ENCODE measurements at regions not wholly inside any gene's neighbourhood (a gene's known extent, or its start where the extent isn't known, plus 50 kb on each side); places are given as distances from the start of the nearest gene placed in this dataset.
"Not testable (repeated sequence)": the region's sequence is repeated elsewhere in the genome, so short reads cannot be mapped to it uniquely, and the experiment has no call there.

DNA sequence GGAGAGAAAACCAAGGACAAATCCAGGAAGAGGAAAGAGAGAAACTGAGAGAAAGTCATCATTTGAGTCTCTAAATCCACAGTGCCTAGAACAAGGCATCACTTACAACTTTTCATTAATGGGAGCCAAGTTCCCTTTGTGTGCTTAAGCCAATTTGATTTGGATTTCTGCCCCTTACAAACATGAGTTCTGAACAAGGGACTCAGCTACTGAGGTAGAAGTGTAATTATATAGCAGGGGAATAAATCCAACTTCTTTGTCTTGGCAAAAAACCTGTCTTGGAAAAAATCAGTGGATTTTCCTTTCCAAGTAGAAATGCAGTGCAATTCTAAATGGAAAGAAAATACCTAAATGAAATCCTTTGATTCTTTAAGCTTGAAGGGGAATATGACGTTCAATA lies 307.2 kb upstream of the CNTN3 start:
- DNase-seq (ENCODE audit: low read depth) = no peak

DNA sequence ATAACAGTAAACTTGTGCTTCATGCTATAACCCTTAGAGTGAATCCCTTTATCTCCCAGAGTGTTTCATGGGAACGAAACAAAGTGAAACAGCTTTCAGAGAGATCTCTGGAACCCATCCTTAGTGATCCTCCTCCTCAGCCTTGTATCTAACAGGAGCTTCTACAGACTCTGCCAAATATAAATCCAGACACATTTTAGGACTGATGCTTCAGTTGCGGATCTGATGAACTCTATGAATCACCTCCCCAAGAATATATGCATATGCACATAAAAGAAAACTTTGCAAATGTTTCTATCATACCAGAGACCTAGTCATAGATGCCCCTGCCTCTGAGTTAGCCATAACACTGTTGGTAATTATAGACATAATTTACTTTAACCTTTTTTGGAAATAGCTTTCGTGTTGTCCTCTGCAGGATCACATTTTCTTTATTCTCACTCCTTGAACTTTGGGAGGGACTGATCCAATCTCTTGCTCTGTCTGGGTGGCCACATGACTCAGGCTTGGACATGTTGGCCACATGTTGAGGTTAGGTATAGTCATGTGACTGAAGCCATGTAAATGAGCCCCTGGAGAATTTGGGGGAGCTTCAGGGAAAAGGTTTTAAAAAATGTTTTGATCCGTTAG lies 306.4 kb upstream of the CNTN3 start:
- DNase-seq (ENCODE audit: low read depth) = no peak

DNA sequence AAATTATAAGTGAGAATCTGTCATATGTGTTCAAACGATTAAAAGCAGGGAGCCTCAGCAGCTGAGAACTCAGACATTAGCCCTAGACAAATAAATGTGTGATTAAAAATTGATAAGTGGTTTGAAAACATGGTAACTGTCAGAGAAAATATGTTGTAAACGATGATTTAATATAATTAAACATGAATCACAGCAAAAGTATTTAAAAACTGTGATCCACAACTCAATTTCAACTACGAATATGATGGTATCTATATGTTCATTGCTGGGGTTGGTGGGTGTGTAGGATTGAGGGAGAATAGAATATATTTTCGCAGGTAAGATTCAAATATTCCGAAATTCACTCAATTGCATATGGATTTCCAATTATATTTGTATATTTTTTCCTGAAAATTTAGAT lies 302.2 kb upstream of the CNTN3 start:
- DNase-seq (ENCODE audit: low read depth) = no peak

DNA sequence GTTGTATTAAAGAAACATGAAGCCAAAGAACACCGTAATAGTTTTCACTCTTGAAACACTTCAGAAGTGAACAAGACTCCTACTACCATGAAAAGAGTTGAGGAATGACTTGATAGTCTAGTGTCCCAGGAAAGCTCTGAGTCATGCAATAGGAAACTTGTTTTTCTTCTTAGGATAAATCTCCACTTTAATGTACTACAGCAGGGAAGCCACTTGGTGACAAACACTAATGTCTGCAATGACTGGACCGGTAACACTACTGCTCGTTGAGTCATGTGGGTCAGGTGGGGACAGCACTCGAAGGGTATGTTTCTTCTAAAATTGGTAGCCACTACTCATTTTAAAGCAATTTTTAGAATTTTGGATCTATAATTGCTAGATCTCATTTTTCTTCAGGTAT lies 291.7 kb upstream of the CNTN3 start:
- no peak for DNase-seq (ENCODE audit: low read depth)

DNA sequence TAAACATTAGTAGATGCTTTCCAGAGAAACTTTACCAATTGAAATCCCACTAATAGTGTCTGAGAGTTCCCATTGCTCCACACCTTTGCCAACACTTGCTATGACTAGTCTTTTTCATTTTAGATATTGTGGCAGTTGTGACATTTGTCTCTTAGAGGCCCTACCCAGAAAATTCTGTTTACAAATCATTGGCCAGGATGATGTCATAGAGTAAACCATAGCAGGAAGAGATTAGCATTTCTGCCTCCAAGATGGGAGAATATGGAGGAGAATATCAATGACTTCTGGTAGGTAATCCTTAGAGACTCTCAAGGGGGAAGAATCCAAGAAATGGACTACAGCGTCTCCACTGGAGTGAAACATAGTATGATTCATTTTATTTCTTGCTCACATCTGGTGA lies 291.0 kb upstream of the CNTN3 start:
- no peak for DNase-seq (ENCODE audit: low read depth)

DNA sequence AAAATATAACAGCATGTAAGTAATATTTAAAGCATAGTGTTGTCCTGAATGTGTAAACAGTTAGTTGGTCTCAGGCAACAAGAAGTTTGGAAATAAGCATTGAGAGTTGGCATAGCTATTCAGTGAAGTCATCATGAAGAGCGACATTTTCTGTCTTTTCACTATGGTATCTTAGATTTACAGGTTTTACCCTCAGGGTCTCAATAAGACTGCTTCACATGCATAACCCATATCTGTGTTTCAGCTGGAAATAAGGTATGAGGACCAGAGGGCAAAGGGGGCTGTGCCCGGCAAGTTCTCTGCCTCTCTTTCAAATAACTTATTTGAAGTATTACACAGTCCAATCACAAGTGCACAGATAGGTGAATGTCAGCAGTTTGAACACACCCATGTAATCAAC lies 290.2 kb upstream of the CNTN3 start:
- DNase-seq (ENCODE audit: low read depth) = no peak

DNA sequence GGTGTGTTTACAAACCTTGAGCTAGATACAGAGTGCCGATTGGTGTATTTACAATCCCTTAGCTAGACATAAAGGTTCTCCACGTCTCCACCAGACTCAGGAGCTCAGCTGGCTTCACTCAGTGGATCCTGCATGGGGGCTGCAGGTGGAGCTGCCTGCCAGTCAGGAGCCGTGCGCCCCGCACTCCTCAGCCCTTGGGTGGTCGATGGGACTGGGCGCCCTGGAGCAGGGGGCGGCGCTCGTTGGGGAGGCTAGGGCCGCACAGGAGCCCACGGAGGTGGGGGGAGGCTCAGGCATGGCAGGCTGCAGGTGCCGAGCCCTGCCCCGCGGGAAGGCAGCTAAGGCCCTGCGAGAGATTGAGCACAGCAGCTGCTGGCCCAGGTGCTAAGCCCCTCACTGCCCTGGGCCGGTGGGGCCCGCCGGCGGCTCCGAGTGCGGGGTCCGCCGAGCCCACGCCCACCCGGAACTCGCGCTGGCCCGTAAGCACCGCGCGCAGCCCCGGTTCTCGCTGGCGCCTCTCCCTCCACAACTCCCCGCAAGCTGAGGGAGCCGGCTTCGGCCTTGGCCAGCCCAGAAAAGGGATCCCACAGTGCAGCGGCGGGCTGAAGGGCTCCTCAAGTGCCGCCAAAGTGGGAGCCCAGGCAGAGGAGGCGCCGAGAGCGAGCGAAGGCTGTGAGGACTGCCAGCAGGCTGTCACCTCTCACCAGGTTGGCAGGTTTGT lies 285.5 kb upstream of the CNTN3 start:
- not testable (repeated sequence) for DNase-seq (ENCODE audit: low read depth)

DNA sequence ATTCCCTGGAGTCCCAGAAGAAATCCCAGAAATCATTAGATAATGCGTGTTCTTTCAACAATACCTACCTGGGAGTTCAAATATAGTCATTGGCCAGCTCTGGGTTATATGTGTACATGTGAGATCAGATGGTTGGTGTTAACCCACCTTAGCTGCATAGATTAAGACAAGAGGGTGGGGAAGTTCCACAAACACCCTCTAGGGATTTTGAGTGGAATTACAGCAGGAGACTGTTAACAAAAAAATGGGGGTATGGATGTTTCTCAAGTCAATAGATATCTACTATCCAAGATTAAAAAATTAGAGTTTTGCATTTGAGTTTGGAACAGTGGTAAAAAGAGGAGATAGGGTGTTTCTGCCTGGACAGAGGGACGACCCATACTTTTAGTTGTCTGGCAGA lies 282.5 kb upstream of the CNTN3 start:
- DNase-seq (ENCODE audit: low read depth) = no peak

DNA sequence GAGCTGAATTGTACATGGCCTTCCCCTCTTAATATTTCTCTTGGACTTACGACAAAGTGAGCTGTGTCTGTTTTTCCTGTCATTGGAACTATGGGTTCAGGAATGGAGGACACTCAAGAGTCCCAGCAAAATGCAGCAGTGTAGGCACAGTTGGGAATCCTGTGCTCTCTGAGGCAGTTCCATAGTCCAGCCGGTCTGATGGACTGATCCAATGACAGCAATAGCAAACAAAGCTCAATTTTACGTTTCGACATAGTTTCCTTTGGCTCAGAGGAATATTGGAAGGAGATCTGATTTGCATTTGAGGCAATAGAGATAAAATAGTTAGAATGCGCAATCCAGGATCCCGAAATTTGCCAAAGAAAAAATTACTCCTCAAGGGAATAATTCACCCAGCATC lies 276.9 kb upstream of the CNTN3 start:
- no peak for DNase-seq (ENCODE audit: low read depth)

DNA sequence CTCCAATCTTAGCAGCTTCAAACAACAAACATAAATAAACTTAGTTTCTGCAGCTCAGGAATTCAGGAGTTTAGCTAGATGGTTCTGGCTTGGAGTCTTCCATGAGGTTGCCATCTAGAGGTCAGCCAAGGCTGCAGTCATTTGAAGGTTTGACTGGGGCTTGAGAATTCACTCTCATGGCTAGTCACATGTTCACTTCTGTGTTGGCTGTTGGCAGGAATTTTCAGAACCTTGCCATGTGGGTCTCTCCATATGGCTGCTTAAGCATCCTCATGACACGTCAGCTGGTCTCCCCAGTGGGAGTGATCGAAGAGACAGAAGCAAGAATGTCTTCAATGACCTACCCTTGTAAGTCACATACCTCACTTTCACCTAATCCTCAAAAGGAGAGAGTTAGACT lies 269.2 kb upstream of the CNTN3 start:
- DNase-seq (ENCODE audit: low read depth) = peak; percentile 11

DNA sequence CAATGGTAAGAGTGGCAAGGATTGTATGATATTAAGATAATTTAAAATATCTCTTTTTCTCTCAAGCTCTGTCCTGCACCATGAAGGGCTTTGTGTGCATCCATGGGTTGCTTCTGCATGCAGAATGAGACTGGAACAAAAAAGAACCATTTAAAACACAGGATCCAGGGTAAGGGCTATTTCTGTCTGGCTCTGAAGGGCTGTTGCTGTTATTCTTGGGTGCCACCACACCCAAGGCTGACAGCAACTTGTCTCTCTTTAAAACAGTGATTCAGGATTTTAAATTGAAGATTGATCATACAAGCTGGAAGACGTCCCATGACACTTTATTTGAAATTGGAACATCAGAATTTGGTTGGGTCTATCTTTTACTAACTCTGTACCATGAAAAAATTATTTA lies 268.8 kb upstream of the CNTN3 start:
- no peak for DNase-seq (ENCODE audit: low read depth)

DNA sequence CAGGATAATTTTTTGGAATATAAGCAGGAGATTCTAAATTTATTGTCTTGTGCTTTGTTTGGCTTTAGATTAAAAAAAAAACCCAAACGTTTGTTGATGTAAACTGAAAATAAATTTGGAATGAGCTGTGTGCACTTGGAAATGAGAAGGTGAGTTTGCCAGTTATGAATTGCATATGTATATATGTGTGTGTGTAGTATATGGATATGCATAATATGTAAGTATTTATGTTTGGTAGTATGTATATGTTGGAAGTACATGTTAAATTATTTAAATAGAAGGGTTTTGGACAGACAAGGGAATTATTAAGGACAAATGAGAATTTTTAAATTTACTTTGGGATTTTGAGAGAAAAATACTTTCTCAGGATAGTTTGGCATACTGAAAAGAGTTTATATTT lies 265.8 kb upstream of the CNTN3 start:
- no peak for DNase-seq (ENCODE audit: low read depth)

DNA sequence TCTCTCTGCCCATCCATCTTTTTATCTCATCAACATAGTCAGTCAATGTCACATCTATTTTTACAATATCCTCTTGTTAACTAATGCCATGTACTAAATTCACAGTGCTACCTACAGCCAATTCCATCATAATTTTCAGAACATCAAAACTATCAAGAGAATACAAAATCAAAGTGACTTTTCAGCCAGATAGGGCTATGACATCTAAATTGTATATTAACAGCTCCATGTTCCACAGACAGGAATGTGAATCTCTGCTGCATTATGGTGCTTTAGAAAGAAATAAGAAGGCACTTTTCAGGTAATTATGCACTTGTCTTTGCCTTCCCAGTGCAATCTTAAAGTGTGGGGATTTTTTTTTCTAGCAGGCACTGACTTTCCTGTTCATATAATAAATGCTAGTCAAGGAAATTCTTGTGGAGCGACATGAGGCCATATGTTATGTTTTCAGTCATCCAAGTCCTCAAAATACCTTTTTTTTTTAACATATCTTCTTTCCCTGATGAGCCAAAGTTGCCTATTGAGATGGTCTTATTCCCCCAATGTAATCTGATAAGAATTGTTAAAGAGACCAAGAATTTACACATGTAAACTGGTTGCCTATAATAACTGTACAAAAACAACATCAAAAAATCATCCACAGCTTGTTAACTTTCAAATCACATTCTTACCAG lies 252.0 kb upstream of the CNTN3 start:
- DNase-seq (ENCODE audit: low read depth) = no peak

DNA sequence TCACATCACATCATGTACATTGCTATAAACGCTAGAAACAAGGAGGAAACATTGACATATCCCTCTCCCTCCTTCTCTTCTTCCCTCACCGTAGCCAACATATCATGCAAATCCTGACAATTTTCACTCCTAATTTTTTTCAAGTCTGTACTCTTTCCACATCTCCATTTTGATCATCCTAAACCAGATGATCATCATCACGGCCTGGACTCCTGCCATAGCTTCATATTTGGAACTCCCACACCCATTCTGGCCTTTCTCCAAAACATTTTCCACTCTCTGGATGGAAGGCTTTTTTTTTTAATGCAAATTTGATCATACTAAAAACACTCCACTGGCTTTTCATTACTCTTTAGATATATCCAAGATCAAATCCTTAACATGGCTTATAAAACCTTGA lies 248.0 kb upstream of the CNTN3 start:
- no peak for DNase-seq (ENCODE audit: low read depth)

DNA sequence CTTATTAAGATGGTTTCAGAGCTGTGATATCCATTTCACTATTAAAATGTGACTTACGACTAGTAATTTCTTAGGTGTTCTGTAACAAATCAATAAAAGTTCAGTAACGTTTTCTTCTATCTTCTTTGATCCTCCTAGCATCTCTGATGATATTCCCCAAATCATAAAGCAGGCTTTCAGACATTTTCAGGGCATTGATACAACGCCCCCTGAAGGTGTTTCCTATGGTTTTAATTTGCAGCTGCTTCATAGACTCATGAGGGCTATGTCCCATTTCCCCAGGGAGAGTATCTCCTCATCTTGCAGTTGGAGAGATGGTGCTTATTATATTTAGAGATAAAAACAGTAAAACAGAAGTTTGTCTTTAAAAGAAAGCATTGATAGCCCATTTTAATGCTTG lies 246.8 kb upstream of the CNTN3 start:
- no peak for DNase-seq (ENCODE audit: low read depth)

DNA sequence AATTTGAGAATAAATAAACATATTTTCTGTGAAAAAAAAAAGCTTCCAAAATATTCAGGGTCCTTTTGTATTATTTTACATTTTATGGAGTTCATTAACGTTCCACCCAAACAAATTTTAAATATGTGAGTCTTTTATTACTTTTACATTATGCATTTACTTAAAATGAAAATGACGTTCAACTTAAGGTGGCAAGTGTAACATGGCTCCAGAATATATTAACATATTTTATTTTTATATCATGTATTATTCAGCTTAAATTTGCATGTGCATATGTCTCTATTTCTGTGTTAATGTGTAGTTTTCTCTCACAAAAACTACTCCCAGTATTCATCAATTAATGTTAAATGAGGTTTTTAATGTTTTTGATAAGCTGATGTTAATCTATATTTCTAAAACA lies 243.6 kb upstream of the CNTN3 start:
- no peak for DNase-seq (ENCODE audit: low read depth)

DNA sequence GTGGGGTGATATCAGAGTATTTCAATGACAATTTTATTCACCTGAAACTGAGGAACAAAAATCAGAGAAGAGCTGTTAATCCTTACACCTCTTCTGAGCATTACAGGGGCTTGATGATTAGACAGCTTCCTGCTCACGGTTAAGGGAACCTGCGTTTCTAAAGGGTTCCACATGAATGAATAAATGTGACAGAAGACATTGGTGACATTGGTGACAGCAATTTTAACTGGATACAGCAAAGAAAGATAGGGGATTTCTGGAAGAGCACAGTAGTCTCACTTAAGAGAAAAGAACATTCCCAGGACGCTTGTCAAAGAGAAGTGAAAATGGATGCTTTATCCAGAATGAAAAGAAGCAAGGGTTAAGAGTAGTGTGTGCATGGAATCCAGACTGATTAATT lies 235.9 kb upstream of the CNTN3 start:
- no peak for DNase-seq (ENCODE audit: low read depth)

DNA sequence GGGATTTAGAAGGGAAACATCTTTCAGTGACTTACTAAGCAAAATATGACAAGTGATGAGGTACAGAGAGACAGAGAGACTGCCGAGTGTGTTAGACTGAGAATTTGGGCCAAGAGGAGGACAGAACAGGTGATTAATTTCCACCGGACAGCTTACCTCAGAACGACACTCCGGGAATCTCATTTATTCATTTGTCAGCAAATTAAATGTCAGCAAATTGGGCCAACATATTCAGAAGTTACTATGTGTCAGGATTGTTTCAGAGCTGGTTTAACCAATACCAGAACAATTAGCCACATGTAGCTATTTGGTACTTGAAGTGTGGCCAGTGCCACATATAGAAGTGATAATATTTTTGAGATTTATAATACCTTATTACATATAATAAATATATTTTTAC lies 232.6 kb upstream of the CNTN3 start:
- DNase-seq (ENCODE audit: low read depth) = no peak

DNA sequence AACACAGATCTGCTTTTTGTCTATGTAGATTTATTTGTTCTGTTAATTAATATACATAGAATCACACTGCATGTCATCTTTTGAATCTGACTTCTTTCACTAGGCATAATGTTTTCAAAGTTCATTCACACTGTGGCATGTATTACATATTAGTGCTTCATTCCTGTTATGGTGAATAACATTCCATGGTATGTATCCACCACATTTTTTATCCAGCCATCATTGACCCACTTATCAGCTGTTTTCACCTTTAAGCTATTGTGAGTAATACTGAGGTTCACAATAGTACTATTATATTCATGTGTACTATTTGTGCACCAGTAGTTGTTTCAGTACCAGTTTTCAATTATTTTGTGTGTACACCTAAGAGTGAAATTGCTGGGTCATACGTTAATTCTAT lies 230.6 kb upstream of the CNTN3 start:
- DNase-seq (ENCODE audit: low read depth) = peak; percentile 39

DNA sequence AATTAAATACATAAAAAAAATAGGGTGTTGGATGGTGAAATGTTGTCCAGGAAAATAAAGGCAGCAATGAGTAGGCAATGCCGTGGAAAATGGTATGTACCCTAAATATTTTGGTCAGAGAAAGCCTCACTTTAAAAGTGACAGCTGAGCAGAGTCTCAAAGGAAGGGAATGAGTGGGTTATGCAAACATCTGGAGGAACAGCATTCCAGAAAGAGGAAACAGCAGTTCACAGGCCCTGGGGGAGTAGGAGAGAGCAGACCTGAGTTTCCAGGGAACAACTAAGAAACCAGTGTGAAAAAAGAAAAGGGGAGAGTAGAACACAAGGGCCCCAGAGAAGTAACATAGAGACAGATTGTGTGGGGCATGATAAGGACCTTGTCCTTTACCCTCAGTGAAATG lies 230.0 kb upstream of the CNTN3 start:
- DNase-seq (ENCODE audit: low read depth) = no peak

DNA sequence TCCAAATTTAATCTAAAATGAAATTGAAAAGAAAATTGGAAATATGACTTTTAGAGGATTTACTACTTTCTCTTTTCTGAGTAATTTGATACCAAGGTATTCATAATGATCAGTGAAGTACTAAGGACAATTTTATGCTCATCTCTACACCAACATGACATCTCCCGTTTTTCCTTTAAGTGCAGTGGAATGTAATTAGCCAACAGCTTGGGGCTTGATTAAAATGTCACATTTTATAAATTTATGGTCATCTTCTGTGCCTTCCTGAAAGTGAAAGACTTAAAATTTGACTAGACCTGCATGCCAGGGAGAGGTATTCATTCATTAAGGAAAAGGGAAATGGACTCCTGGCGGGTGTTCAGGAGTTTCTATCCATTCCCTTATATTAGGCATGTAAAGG lies 228.2 kb upstream of the CNTN3 start:
- DNase-seq (ENCODE audit: low read depth) = no peak

DNA sequence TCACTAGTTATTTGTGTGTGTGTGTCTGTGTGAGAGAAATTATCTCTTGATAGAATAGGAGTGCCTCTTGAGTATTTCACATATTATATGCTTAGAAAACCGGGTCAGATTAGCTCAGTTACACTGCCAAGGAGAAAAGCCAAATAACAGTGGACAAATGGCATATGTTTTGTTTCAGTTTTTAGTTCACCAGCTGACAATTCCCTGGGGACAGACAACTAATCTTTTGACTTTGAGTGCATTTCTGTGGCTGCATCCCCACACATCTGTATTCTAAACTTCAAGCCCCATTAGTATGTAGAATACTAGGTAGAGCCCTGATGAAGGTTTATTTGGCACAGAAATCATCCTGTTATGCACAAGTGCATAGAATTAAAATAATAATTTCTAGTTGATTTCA lies 227.7 kb upstream of the CNTN3 start:
- no peak for DNase-seq (ENCODE audit: low read depth)

DNA sequence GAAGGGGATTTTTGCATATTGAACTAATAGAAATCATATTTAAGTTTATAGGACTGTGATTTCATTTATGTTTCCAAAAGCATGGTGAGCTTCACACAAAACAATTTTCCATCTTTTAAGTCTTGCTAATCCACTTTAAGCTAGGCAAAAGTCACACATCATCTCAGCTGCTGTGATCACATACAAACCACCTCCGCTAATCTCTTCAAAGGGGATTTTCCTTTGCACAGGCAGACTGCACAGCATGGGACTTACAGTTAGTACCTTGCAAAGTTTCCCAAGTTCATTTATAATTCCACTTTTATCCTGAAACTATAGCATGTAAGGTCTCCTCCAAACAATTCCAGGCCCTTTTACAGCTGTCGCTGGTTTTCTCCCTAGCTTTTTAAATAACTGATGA lies 225.1 kb upstream of the CNTN3 start:
- DNase-seq (ENCODE audit: low read depth) = no peak

DNA sequence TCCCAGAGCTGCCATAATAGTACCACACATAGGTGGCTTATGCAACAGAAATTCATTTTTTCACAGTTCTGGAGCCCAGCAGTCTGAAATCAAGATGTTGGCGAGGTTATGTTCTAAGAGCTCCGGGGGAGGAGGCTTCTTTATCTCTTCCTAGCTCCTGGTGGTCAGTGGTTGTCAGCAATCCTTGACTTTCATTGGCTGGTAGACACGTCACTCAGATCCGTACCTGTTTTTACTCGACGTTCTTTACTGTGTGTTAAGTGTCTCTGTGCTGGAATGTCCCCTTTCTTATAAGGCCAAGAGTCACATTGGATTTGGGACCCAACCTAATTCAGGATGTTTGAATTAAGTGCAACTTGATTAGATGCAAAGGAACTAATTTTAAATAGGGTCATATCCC lies 218.5 kb upstream of the CNTN3 start:
- DNase-seq (ENCODE audit: low read depth) = no peak
